HEK293 (cell line): ENCODE measurements at regions not wholly inside any gene's neighbourhood (a gene's known extent, or its start where the extent isn't known, plus 50 kb on each side); places are given as distances from the start of the nearest gene placed in this dataset.
"Not testable (repeated sequence)": the region's sequence is repeated elsewhere in the genome, so short reads cannot be mapped to it uniquely, and the experiment has no call there.

Experiments used
- SP2 ChIP-seq: fragments of 450-650 bp; formaldehyde crosslinking; IDR thresholded peaks from 2 replicates; pipeline ENCODE4 v1.5.1; 2016; ENCODE audit warnings: missing biosample characterization, missing genetic modification characterization
- YY1 ChIP-seq: fragments of 450-650 bp; formaldehyde crosslinking; IDR thresholded peaks from 2 replicates; pipeline ENCODE4 v1.5.1; 2018; ENCODE audit warnings: missing biosample characterization, missing genetic modification characterization
- ZFP41 ChIP-seq: fragments of 450-650 bp; formaldehyde crosslinking; IDR thresholded peaks from 2 replicates; pipeline ENCODE4 v1.5.1; 2016; ENCODE audit warnings: missing biosample characterization, missing genetic modification characterization, borderline replicate concordance
- ZNF184 ChIP-seq: fragments of 450-650 bp; IDR thresholded peaks from 2 replicates; pipeline ENCODE4 v1.5.1; 2018; ENCODE audit warnings: missing biosample characterization, mild to moderate bottlenecking, missing genetic modification characterization
- ZNF324 ChIP-seq: fragments of 450-650 bp; formaldehyde crosslinking; IDR thresholded peaks from 2 replicates; pipeline ENCODE4 v1.5.1; 2016; ENCODE audit warnings: missing biosample characterization, missing genetic modification characterization
- TF ChIP-seq, protein P1 (sequence below): fragments of 450-650 bp; formaldehyde crosslinking; IDR thresholded peaks from 2 replicates; pipeline ENCODE4 v1.5.1; 2016; ENCODE audit warnings: missing biosample characterization, missing genetic modification characterization

DNA sequence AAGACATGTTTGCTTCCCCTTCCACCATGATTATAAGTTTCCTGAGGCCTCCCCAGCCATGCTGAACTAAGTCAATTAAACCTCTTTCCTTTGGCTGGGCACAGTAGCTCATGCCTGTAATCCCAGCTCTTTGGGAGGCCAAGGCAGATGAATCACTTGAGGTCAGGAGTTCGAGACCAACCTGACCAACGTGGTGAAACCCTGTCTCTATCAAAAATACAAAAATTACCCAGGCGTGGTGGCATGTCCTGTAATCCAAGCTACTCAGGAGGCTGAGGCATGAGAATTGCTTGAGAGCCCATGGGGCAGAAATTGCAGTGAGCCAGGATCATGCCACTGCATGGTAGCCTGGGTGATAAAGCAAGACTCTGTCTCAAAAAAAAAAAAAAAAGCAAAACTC is 130.2 kb upstream of the CDKN3 start:
- TF ChIP-seq, protein P1, sequence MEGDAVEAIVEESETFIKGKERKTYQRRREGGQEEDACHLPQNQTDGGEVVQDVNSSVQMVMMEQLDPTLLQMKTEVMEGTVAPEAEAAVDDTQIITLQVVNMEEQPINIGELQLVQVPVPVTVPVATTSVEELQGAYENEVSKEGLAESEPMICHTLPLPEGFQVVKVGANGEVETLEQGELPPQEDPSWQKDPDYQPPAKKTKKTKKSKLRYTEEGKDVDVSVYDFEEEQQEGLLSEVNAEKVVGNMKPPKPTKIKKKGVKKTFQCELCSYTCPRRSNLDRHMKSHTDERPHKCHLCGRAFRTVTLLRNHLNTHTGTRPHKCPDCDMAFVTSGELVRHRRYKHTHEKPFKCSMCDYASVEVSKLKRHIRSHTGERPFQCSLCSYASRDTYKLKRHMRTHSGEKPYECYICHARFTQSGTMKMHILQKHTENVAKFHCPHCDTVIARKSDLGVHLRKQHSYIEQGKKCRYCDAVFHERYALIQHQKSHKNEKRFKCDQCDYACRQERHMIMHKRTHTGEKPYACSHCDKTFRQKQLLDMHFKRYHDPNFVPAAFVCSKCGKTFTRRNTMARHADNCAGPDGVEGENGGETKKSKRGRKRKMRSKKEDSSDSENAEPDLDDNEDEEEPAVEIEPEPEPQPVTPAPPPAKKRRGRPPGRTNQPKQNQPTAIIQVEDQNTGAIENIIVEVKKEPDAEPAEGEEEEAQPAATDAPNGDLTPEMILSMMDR, result not testable (repeated sequence)
- TF ChIP-seq ZNF184, SP2, ZFP41, ZNF324, YY1 (tag by site-specific recombination): not testable (repeated sequence)
